Inflammatory macrophage (primary cell): ENCODE measurements at regions not wholly inside any gene's neighbourhood (a gene's known extent, or its start where the extent isn't known, plus 50 kb on each side); places are given as distances from the start of the nearest gene placed in this dataset.
"Not testable (repeated sequence)": the region's sequence is repeated elsewhere in the genome, so short reads cannot be mapped to it uniquely, and the experiment has no call there.

Source experiments
- DNase-seq, 2 donors: peaks; one replicate each; pipeline ENCODE4 v3.0.0-alpha.2; 2020 to 2022

- no peak for DNase-seq
These were observed 595.1 kb upstream of the ARPP21 start for GRCh38 chr3:35044190-35044589.

- no peak for DNase-seq
These were observed 594.2 kb upstream of the ARPP21 start for GRCh38 chr3:35045118-35045517.

DNA sequence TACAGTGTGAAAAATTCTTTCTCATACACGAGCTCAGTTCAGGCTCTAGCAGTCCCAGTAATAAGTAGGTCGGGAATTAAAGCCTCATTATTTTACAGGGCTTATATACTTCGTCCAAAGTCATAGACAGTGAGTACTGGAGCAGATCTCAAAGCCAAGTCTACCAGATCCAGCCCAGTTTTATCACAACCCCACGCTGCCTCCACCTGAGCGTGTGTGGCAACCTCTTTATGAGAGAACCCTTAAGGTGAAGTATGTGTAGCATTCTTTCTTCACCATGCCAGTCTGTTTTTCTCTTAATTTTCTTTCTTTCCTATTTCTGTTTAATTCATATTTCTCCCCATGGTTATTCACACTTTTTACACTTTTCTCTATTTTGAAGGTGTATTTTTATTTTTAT lies 574.6 kb upstream of the ARPP21 start:
- no peak for DNase-seq

GRCh38 chr3:35065891-35066290 lies 573.4 kb upstream of the ARPP21 start:
- no peak for DNase-seq

- DNase-seq = no peak
These were observed 571.6 kb upstream of the ARPP21 start for GRCh38 chr3:35067750-35068149.

DNA sequence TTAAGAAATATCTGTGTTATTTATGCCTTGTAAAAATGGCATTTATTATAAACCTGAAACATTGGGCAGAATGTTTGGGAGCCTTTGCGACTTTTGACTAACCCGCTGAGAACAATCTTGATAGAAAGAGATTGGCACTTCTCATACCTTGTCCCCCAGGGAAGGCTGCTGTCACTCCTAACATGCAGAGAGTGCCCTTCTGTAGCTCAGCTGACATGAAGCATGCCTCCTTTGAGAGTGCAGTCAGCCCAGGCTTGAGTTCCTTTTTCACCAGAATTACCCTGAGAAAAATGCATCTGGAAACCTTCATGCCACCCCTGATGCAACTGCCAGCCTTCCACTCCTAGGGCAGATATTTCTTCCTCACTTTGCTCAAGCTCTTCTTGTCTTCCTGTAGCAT lies 569.2 kb upstream of the ARPP21 start:
- DNase-seq = no peak

GRCh38 chr3:35071772-35072171 lies 567.6 kb upstream of the ARPP21 start:
- DNase-seq = no peak

GRCh38 chr3:35078780-35079179 lies 560.5 kb upstream of the ARPP21 start:
- DNase-seq = no peak

- DNase-seq = no peak
These were observed 559.9 kb upstream of the ARPP21 start for GRCh38 chr3:35079403-35079802.

DNA sequence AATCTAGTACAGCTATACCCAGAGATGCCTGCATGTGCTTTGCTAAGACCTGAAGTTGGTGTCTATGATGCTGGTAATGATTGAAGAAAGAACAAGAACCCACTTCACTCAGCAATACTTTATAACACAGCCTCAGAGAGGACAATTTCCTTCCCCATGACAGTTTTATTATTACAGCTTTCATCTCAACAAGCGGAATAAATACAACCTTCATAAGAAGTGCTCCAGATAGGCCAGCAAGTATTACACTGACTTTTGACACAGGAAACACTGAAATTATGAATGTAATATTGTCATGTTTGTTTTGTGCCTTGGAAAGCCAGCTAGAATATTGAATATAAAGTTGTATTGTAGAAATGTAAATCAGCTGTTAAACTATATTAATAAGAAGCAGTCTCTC lies 557.4 kb upstream of the ARPP21 start:
- no peak for DNase-seq

DNA sequence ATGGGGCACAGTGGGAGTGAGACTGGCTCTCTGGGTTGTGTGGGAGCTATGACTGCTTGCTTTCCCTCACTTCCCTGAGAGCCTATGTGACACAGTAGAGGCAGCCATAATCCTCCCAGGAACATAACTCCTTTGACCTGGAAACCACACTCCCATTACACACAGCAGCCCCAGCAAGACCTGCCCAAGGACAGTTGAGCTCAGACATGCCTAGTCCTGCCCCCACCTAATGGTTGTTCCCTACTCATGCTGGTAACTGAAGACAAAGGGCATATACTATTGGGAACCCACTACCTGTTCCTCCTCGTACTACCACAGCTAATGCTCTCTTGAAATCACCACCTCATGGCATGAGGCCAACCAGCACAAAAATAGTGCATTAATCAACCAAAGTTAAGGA lies 550.4 kb upstream of the ARPP21 start:
- no peak for DNase-seq

- no peak for DNase-seq
These were observed 524.6 kb upstream of the ARPP21 start for GRCh38 chr3:35114686-35115085.

GRCh38 chr3:35120026-35120425 lies 519.3 kb upstream of the ARPP21 start:
- no peak for DNase-seq

- DNase-seq = no peak
These were observed 501.7 kb upstream of the ARPP21 start for GRCh38 chr3:35137612-35138011.

DNA sequence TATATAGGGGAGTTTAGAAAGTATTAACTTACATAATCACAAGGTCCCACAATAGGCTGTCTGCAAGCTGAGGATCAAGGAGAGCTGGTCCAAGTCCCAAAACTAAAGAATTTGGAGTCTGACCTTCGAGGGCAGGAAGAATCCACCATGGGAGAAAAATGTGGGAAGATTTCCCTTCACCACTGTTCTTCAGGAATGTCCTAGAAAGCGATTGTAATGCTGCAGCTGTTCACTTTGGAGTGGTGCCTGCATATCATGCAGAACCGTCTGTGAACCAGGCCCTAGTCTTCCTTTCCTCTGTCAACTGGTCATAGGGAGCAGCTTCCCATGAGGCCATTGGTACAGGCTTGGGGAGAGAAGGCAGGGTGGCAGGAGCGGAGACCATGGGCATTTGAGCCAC lies 497.9 kb upstream of the ARPP21 start:
- DNase-seq = no peak

- DNase-seq = no peak
These were observed 495.3 kb upstream of the ARPP21 start for GRCh38 chr3:35144011-35144410.

DNA sequence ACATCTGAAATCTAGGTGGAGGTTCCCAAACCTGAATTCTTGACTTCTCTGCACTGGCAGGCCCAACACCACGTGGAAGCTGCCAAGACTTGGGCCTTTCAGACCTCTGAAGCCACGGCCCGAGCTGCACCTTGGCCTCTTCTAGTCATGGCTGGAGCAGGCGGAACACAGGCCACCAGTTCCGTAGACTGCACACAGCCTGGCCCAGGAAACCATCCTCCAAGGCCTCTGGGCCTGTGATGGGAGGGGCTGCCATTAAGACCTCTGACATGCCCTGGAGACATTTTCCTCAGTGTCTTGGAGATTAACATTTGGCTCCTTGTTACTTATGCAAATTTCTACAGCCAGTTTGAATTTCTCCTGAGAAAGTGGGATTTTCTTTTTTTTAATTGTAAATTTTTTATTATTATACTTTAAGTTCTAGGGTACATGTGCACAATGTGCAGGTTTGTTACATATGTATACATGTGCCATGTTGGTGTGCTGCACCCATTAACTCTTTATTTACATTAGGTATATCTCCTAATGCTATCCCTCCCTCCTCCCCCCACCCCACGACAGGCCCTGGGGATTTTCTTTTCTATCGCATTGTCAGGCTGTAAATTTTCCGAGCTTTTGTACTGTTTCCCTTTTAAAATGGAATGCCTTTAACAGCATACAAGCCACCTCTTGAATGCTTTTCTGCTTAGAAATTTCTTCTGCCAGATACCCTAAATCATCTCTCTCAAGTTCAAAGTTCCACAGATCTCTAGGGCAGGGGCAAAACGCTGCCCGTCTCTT lies 492.9 kb upstream of the ARPP21 start:
- not testable (repeated sequence) for DNase-seq

- no peak for DNase-seq
These were observed 455.2 kb upstream of the ARPP21 start for GRCh38 chr3:35183927-35184675.

- DNase-seq = no peak
These were observed 454.6 kb upstream of the ARPP21 start for GRCh38 chr3:35184775-35185174.

DNA sequence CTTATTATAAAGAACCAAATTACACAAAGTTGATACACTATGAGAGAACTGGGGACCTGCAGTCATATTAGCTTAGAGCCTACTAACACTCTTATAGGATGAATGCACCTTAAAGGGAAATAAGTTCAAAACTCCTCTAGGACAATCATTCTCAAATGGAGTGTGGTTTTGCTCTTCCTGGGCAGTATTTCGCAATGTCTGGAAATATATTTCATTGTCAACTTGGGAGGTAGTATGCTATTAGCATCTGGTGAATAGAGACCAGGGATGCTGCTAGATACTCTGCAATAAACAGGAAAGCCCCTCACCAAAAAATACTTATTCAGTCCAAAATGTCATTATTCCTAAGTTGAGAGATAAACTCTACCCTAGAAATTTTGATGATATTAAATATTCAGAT lies 451.4 kb upstream of the ARPP21 start:
- DNase-seq = no peak

GRCh38 chr3:35194666-35195065 lies 444.7 kb upstream of the ARPP21 start:
- DNase-seq = no peak

- DNase-seq = no peak
These were observed 440.5 kb upstream of the ARPP21 start for GRCh38 chr3:35198857-35199256.

GRCh38 chr3:35200056-35200455 lies 439.3 kb upstream of the ARPP21 start:
- no peak for DNase-seq

- no peak for DNase-seq
These were observed 438.1 kb upstream of the ARPP21 start for GRCh38 chr3:35201211-35201610.
